Common myeloid progenitor, CD34-positive (primary cell): ENCODE measurements at regions not wholly inside any gene's neighbourhood (a gene's known extent, or its start where the extent isn't known, plus 50 kb on each side); places are given as distances from the start of the nearest gene placed in this dataset.
"Not testable (repeated sequence)": the region's sequence is repeated elsewhere in the genome, so short reads cannot be mapped to it uniquely, and the experiment has no call there.

Experiments
- CTCF ChIA-PET: fragments of 350-600 bp; sonication (Branson Sonifier 250); formaldehyde crosslinking; loops from one replicate; lab custom pipeline; 2021; ENCODE audit warnings: antibody characterized with exemption; lab: Charles Lee
- POLR2A ChIA-PET: fragments of 350-600 bp; sonication (Branson Sonifier 250); formaldehyde crosslinking; loops from one replicate; lab custom pipeline; 2021; ENCODE audit warnings: antibody characterized with exemption; lab: Charles Lee
- DNase-seq, 3 donors: peaks; one replicate each; pipeline versions ENCODE4 v3.0.0 to v3.0.0-alpha.2; 2013
- H3K27ac ChIP-seq, 2 experiments: 1 replicate in 1 of 2; 2 replicates in 1 of 2; pipeline ENCODE4 v1.7.0; 2013; ENCODE audit warnings: inconsistent platforms in 2 of 2, low read length in 2 of 2, mild to moderate bottlenecking in 2 of 2, low read depth in 1 of 2, moderate library complexity in 1 of 2; ENCODE audit not compliant: severe bottlenecking in 2 of 2, insufficient read depth in 1 of 2, poor library complexity in 1 of 2
- H3K27me3 ChIP-seq, 5 experiments: replicated peaks in 2 of 5; 1 replicate in 3 of 5; 2 replicates in 2 of 5; pipeline versions ENCODE4 v1.6.1 to v1.7.0; 2013; ENCODE audit warnings: low read length in 4 of 5, mild to moderate bottlenecking in 2 of 5, moderate library complexity in 2 of 5, inconsistent platforms in 1 of 5; ENCODE audit not compliant: insufficient read depth in 5 of 5, control insufficient read depth in 4 of 5
- H3K36me3 ChIP-seq, 4 experiments: 1 replicate in 2 of 4; 2 replicates in 2 of 4; pipeline versions ENCODE4 v1.6.1 to v1.7.0; 2013; ENCODE audit warnings: low read length in 3 of 4, control low read depth in 1 of 4, mild to moderate bottlenecking in 1 of 4; ENCODE audit not compliant: control insufficient read depth in 4 of 4, insufficient read depth in 4 of 4
- H3K4me1 ChIP-seq, 4 experiments: 1 replicate in 3 of 4; 2 replicates in 1 of 4; pipeline versions ENCODE4 v1.6.1 to v1.7.1; 2013; ENCODE audit warnings: low read length in 3 of 4, mild to moderate bottlenecking in 3 of 4, control low read depth in 1 of 4, inconsistent platforms in 1 of 4, moderate library complexity in 1 of 4; ENCODE audit not compliant: control insufficient read depth in 4 of 4, insufficient read depth in 4 of 4; ENCODE audit errors: control extremely low read depth in 1 of 4
- H3K4me3 ChIP-seq, 7 experiments: 1 replicate in 4 of 7; 2 replicates in 3 of 7; pipeline versions ENCODE4 v1.5.1 to v1.7.0; 2013; ENCODE audit warnings: mild to moderate bottlenecking in 7 of 7, low read length in 6 of 7, moderate library complexity in 6 of 7, inconsistent platforms in 2 of 7, low read depth in 2 of 7, control low read depth in 1 of 7; ENCODE audit not compliant: insufficient read depth in 4 of 7, control insufficient read depth in 1 of 7; ENCODE audit errors: extremely low read depth in 1 of 7
- H3K9me3 ChIP-seq, 5 experiments: 1 replicate in 4 of 5; 2 replicates in 1 of 5; pipeline versions ENCODE4 v1.6.1 to v1.7.1; 2013; ENCODE audit warnings: low read length in 4 of 5, mild to moderate bottlenecking in 2 of 5, inconsistent platforms in 1 of 5, low read depth in 1 of 5, moderate library complexity in 1 of 5; ENCODE audit not compliant: control insufficient read depth in 4 of 5, insufficient read depth in 2 of 5; ENCODE audit errors: control extremely low read depth in 1 of 5
- WGBS: methylation state at CpG from one replicate; pipeline ENCODE4 v1.1.5; 2013; ENCODE audit not compliant: insufficient coverage; 5-methylcytosine and 5-hydroxymethylcytosine counted together

- WGBS: no CpG with 5 or more reads among the region's 1 CpG
- Histone ChIP-seq H3K9me3 (no peaks in the 10 kb centered on the region), H3K27ac (no peak overlapping the region), H3K4me3 (no peak overlapping the region), H3K36me3 (no peaks in the 10 kb centered on the region), H3K27me3 (no peaks in the 10 kb centered on the region), H3K4me1 (no peaks in the 10 kb centered on the region)
- CTCF ChIA-PET: no interaction called here
- POLR2A ChIA-PET: no interaction called here
- DNase-seq: no peak
Measured at GRCh38 chr5:92177926-92178487, 794.9 kb upstream of the ARRDC3 start.

DNA sequence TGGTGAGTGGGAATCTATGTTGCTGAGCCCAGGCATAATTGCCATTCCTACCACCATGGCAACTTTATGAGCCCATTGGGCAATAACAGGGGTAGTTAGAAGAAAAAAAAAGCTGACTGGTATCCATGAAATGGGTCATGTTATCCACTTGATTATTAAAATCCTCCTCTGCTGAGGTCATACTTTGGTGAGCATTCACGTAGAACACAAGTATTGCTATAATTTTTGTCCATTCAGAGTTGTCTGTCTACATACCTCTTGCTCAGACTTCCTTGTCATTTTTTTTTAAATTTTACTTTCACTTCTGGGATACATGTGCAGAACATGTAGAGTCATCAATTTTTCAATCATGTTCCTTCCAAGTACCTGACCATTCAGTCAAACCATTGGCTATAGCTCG lies 780.8 kb upstream of the ARRDC3 start:
- no peak overlapping the region for H3K4me3 ChIP-seq
- no peaks in the 10 kb centered on the region for H3K4me1 ChIP-seq
- H3K9me3 ChIP-seq: no peaks in the 10 kb centered on the region
- CTCF ChIA-PET: no interaction called here
- POLR2A ChIA-PET: no interaction called here
- H3K36me3 ChIP-seq: no peaks in the 10 kb centered on the region
- DNase-seq: no peak
- H3K27ac ChIP-seq: no peak overlapping the region
- 89% methylated on average over 1 of the region's 2 CpGs for WGBS
- H3K27me3 ChIP-seq: no peaks in the 10 kb centered on the region

DNA sequence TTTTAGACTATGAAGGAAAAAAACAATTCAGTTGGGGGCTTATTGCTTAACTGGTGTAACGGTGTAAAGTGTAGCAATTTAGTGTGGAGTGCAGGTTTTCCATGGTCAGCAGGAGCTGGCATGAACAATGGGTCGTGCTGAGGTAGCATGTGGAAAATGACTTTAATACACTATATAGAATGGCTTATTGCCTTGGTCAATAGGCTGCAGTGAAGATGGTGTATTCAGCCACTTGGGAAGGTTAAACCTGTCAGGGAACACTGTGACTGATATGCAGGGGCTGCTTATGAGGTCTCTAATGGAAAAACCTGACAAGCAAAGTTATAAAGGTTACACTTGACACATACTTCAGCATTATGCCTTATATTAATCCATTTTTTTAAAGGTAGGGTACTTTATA lies 764.7 kb upstream of the ARRDC3 start:
- 96% methylated on average over 2 of the region's 2 CpGs for WGBS
- CTCF ChIA-PET: no interaction called here
- no peaks in the 10 kb centered on the region for H3K27me3 ChIP-seq
- POLR2A ChIA-PET: no interaction called here
- no peaks in the 10 kb centered on the region for H3K36me3 ChIP-seq
- DNase-seq: no peak
- H3K9me3 ChIP-seq: no peaks in the 10 kb centered on the region
- no peaks in the 10 kb centered on the region for H3K4me1 ChIP-seq
- no peak overlapping the region for H3K4me3 ChIP-seq
- no peak overlapping the region for H3K27ac ChIP-seq

GRCh38 chr5:92147266-92147665 lies 764.1 kb upstream of the ARRDC3 start:
- ChIA-PET POLR2A (no interaction called here), CTCF (no interaction called here)
- Histone ChIP-seq H3K27ac (no peak overlapping the region), H3K27me3 (no peaks in the 10 kb centered on the region), H3K36me3 (no peaks in the 10 kb centered on the region), H3K9me3 (no peaks in the 10 kb centered on the region), H3K4me1 (no peaks in the 10 kb centered on the region), H3K4me3 (no peak overlapping the region)
- WGBS: 83% methylated on average over 3 of the region's 3 CpGs
- no peak for DNase-seq

- no peaks in the 10 kb centered on the region for H3K36me3 ChIP-seq
- no peak overlapping the region for H3K27ac ChIP-seq
- no peaks in the 10 kb centered on the region for H3K4me1 ChIP-seq
- no peak overlapping the region for H3K4me3 ChIP-seq
- 100% methylated on average over 2 of the region's 3 CpGs for WGBS
- DNase-seq: no peak
- no peaks in the 10 kb centered on the region for H3K9me3 ChIP-seq
- POLR2A ChIA-PET: no interaction called here
- no peaks in the 10 kb centered on the region for H3K27me3 ChIP-seq
- CTCF ChIA-PET: no interaction called here
Measured at GRCh38 chr5:92145852-92146251, 762.7 kb upstream of the ARRDC3 start.

DNA sequence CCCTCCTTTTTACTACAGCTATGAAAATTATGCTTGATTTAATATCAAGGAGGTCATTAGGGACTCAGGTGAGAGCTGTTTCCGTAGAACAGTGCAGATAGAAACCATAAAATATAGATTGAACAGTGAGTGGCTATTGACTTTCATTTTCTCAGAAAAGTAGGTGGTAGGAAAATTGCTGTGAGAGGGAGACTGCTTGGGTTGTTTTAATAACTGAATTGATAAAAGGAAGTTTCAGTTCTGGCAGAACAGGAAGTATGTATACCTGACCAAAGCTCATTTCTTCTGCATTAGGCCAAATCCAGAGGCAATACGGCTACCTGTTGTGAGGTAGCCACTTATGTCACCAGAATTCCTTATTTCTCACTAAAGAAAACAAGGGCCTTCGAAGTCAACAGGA lies 761.7 kb upstream of the ARRDC3 start:
- H3K4me3 ChIP-seq: no peak overlapping the region
- WGBS: 93% methylated on average over 3 of the region's 3 CpGs
- no peaks in the 10 kb centered on the region for H3K4me1 ChIP-seq
- H3K27me3 ChIP-seq: no peaks in the 10 kb centered on the region
- CTCF ChIA-PET: no interaction called here
- H3K36me3 ChIP-seq: no peaks in the 10 kb centered on the region
- POLR2A ChIA-PET: no interaction called here
- DNase-seq: no peak
- H3K9me3 ChIP-seq: no peaks in the 10 kb centered on the region
- no peak overlapping the region for H3K27ac ChIP-seq

GRCh38 chr5:92132294-92132908 lies 749.3 kb upstream of the ARRDC3 start:
- H3K4me3 ChIP-seq, CTCF ChIA-PET, H3K4me1 ChIP-seq, DNase-seq, H3K27ac ChIP-seq, H3K9me3 ChIP-seq, POLR2A ChIA-PET, H3K36me3 ChIP-seq, H3K27me3 ChIP-seq: not testable (repeated sequence)
- 88% methylated on average over 3 of the region's 5 CpGs for WGBS
